ENCODE measurements at regions not wholly inside any gene's neighbourhood (a gene's known extent, or its start where the extent isn't known, plus 50 kb on each side); places are given as distances from the start of the nearest gene placed in this dataset.

DNA sequence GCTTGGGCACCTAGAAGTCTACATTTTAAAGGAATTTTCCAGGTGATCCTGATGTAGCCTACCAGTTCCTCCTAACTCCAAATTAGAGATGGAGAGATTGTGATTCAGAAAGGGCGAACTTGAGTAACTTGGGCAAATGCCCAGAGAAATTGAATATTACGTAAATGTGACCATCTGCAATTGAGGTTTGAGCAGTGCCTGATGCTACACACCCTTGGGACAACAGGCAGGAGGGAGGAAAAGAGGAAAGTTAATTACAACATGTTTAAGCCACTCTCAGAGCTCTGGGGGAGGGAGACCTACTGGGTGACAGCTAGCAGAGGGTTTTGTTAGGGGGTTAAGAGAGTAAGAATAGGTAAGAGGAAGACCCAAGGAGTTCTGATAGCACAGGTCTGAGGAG lies 208.9 kb downstream of the LPIN1 start:
- no peak overlapping the region for H3K4me3 ChIP-seq (ENCODE audit: severe bottlenecking)
- H3K9me3 ChIP-seq (ENCODE audit: severe bottlenecking), result no peaks in the 10 kb centered on the region
- TF ChIP-seq, protein P1, sequence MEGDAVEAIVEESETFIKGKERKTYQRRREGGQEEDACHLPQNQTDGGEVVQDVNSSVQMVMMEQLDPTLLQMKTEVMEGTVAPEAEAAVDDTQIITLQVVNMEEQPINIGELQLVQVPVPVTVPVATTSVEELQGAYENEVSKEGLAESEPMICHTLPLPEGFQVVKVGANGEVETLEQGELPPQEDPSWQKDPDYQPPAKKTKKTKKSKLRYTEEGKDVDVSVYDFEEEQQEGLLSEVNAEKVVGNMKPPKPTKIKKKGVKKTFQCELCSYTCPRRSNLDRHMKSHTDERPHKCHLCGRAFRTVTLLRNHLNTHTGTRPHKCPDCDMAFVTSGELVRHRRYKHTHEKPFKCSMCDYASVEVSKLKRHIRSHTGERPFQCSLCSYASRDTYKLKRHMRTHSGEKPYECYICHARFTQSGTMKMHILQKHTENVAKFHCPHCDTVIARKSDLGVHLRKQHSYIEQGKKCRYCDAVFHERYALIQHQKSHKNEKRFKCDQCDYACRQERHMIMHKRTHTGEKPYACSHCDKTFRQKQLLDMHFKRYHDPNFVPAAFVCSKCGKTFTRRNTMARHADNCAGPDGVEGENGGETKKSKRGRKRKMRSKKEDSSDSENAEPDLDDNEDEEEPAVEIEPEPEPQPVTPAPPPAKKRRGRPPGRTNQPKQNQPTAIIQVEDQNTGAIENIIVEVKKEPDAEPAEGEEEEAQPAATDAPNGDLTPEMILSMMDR (IDR thresholded peaks at IDR 0.05; ENCODE audit: poor library complexity, severe bottlenecking), result no peak
- no peak overlapping the region for H3K27ac ChIP-seq (ENCODE audit: poor library complexity, severe bottlenecking)
- no peaks in the 10 kb centered on the region for H3K27me3 ChIP-seq (ENCODE audit: insufficient read depth, poor library complexity, severe bottlenecking)
- H3K36me3 ChIP-seq (ENCODE audit: low read depth), result no peaks in the 10 kb centered on the region
- ATAC-seq (ENCODE audit: low read depth), result peak; percentile 21; the same call in 1 of the 3 replicates
- H3K4me1 ChIP-seq (ENCODE audit: insufficient read depth, poor library complexity, severe bottlenecking), result peaks cover 11% of the 10 kb centered on the region
- DNase-seq (ENCODE audit: low spot score), result no peak

DNA sequence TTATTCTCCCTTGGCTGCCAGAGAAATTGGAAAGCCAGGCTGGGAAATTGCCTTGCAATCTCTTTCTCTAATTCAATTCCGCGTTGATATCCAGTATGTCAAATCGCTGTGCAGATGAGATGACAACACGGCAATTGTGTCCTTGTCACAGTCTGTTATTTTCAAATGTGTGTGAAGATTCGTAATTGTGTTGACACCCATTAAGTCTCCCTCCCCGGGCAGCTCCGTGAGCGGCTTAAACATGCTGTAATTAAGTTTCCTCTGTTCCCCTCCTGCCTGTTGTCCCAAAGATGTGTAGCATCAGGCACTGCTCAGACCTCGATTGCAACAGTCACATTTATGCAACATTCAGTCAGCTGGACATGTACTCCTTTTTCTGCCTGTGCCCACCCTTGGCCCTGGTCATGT lies 209.5 kb downstream of the LPIN1 start:
- DNase-seq (ENCODE audit: low spot score) (no peak), ATAC-seq (ENCODE audit: low read depth) (no peak)
- Histone ChIP-seq H3K27ac (ENCODE audit: poor library complexity, severe bottlenecking) (no peak overlapping the region), H3K4me3 (ENCODE audit: severe bottlenecking) (no peak overlapping the region), H3K36me3 (ENCODE audit: low read depth) (no peaks in the 10 kb centered on the region), H3K4me1 (ENCODE audit: insufficient read depth, poor library complexity, severe bottlenecking) (peaks cover 5% of the 10 kb centered on the region), H3K9me3 (ENCODE audit: severe bottlenecking) (no peaks in the 10 kb centered on the region), H3K27me3 (ENCODE audit: insufficient read depth, poor library complexity, severe bottlenecking) (no peaks in the 10 kb centered on the region)
- TF ChIP-seq, protein P1 (IDR thresholded peaks at IDR 0.05; ENCODE audit: poor library complexity, severe bottlenecking), result no peak

DNA sequence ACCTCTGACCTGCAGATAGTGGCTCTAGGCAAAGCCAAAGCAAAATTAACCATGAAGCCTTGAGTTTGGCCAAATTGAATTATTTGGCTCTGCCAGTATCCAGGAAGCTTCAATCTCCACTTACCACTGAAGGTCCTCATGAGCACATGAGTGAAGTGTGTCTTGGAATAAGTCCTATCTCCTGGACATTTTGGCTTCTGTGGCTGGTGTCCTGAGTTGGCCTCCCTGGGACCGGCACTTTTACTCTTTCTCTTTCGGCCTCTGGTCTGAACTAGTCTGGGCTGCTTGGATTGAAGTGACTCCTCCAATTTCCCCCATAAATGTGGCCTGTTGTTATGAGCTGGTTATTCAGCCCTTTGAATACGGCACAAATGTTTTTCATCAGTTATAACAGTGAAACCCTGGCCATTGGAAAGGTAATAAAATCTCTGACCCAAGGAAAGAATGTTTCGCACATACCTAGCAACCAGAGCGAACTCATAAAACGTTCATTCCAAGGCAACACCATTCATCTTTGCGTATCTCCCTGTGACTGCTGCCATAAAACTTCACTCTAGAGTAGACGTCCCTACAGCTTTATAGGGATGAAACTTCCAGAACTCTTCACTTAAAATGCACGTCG lies 216.4 kb downstream of the LPIN1 start:
- H3K4me3 ChIP-seq (ENCODE audit: severe bottlenecking), result no peak overlapping the region
- H3K27me3 ChIP-seq (ENCODE audit: insufficient read depth, poor library complexity, severe bottlenecking), result no peaks in the 10 kb centered on the region
- no peaks in the 10 kb centered on the region for H3K9me3 ChIP-seq (ENCODE audit: severe bottlenecking)
- ATAC-seq (ENCODE audit: low read depth) (no peak), DNase-seq (ENCODE audit: low spot score) (no peak)
- peaks cover 12% of the 10 kb centered on the region for H3K4me1 ChIP-seq (ENCODE audit: insufficient read depth, poor library complexity, severe bottlenecking)
- no peaks in the 10 kb centered on the region for H3K36me3 ChIP-seq (ENCODE audit: low read depth)
- TF ChIP-seq, protein P1 (IDR thresholded peaks at IDR 0.05; ENCODE audit: poor library complexity, severe bottlenecking), result no peak
- no peak overlapping the region for H3K27ac ChIP-seq (ENCODE audit: poor library complexity, severe bottlenecking)

DNA sequence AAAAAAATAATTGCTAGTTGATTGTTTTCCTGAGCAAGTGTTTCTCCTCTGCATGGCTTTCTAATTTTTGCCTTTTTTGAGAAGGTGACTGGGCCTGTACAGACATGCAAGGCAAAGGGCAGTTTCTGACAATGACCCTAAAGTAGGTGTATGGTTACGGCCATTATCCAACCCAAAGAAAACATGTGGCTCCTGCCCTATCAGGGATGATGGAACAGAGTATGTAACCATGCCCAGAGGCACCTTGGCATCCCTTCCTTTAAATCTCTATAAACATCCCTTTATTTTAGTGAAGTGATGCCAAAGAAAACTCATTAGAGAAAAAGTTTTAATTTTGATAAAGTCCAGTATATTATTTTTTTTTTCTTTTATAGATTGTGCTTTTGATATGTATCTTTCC lies 217.5 kb downstream of the LPIN1 start:
- Histone ChIP-seq H3K4me1 (ENCODE audit: insufficient read depth, poor library complexity, severe bottlenecking) (peaks cover 17% of the 10 kb centered on the region), H3K4me3 (ENCODE audit: severe bottlenecking) (no peak overlapping the region), H3K27ac (ENCODE audit: poor library complexity, severe bottlenecking) (no peak overlapping the region), H3K27me3 (ENCODE audit: insufficient read depth, poor library complexity, severe bottlenecking) (no peaks in the 10 kb centered on the region), H3K36me3 (ENCODE audit: low read depth) (no peaks in the 10 kb centered on the region), H3K9me3 (ENCODE audit: severe bottlenecking) (no peaks in the 10 kb centered on the region)
- peak; percentile 68; the same call in 2 of the 3 replicates for ATAC-seq (ENCODE audit: low read depth)
- no peak for DNase-seq (ENCODE audit: low spot score)
- TF ChIP-seq, protein P1 (IDR thresholded peaks at IDR 0.05; ENCODE audit: poor library complexity, severe bottlenecking), result no peak

DNA sequence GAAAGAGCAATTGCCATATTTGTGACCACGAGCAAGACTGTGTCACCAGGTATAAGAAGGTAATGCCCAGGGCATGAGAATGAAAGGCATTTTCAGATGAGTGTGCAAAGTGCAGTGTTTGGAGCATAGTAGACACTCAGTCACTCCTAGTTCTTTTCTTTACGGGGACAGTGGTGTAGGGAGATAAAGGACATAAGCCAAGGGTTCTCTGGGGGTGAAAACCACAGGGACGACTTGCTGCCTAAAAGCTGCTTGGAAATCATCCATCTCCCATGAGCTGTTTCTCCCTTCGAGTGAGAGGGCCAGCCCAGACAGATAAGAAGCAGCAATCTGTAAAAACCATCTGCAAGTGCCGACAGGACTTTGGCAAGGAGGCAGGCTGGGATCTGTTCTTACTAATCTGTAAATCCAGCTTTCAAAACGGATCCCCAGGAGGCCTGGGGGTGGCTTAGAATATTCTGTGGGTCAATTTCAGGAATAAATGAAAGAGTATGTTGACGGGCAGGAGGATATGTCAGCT lies 221.6 kb downstream of the LPIN1 start:
- H3K4me1 ChIP-seq (ENCODE audit: insufficient read depth, poor library complexity, severe bottlenecking), result peaks cover 17% of the 10 kb centered on the region
- no peaks in the 10 kb centered on the region for H3K9me3 ChIP-seq (ENCODE audit: severe bottlenecking)
- H3K27ac ChIP-seq (ENCODE audit: poor library complexity, severe bottlenecking), result no peak overlapping the region
- DNase-seq (ENCODE audit: low spot score), result no peak
- no peak overlapping the region for H3K4me3 ChIP-seq (ENCODE audit: severe bottlenecking)
- TF ChIP-seq, protein P1 (IDR thresholded peaks at IDR 0.05; ENCODE audit: poor library complexity, severe bottlenecking), result no peak
- no peaks in the 10 kb centered on the region for H3K36me3 ChIP-seq (ENCODE audit: low read depth)
- ATAC-seq (ENCODE audit: low read depth), result peak; percentile 84
- H3K27me3 ChIP-seq (ENCODE audit: insufficient read depth, poor library complexity, severe bottlenecking), result no peaks in the 10 kb centered on the region
